ENCODE measurements at regions not wholly inside any gene's neighbourhood (a gene's known extent, or its start where the extent isn't known, plus 50 kb on each side); places are given as distances from the start of the nearest gene placed in this dataset.
"Not testable (repeated sequence)": the region's sequence is repeated elsewhere in the genome, so short reads cannot be mapped to it uniquely, and the experiment has no call there.

- DNase-seq: no peak
These were observed 50.9 kb upstream of the WARS2 start for GRCh38 chr1:119191325-119191724.

GRCh38 chr1:119204197-119204960 lies 63.9 kb upstream of the WARS2 start:
- DNase-seq: no peak

DNA sequence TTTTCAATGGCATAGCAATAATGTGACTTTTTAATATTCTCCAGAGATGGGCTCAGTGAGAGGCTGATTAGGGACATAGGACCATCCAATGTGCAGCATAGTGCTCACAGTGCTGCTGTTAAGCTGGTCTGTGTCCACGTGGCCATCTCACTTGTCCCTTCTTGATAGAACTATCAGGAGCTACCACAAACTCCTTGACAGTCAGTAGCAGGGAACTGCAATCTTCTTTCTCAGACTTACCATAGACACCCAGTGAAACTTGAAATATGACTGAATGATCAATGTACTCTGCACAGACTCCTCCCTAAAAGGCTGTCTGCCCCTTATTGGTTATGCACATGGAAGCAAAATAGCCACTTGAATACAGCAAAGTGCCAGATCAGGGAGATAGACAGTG lies 64.5 kb upstream of the WARS2 start:
- DNase-seq: no peak

- DNase-seq: no peak
These were observed 68.6 kb upstream of the WARS2 start for GRCh38 chr1:119209061-119209460.

DNA sequence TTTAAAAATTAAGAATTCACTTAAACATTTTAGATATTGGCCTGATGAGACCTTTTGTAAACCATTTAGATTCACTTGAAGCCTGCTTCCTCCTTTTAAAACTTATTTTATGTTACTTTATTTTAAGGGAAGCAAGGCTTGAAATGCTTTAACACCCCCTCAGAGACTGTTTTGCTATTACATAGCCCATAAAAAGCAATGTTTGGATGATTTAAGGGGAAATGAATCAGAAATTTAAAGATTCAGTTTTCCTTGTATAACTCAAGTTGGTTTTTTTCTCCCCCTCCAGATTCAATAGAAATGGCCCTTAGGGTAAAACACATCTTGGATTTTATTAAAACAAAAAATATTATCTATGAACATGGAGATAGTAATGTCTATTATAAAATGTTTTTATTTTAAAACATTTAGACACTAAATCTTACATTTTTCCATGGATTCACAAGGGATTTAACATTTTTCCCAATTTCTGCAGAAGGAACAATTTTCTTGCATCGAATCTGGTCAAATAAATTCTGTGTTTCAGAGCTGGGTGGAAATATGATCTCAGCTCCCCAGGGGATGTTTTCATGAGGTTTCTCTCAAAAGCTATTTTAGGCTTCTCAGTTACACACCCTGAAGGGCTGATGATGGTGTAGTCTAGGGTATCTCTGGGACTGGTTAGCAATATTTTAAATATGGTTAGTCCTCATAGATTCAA lies 69.3 kb upstream of the WARS2 start:
- DNase-seq: no peak

- DNase-seq: no peak
These were observed 69.8 kb upstream of the WARS2 start for GRCh38 chr1:119210296-119210649.

DNA sequence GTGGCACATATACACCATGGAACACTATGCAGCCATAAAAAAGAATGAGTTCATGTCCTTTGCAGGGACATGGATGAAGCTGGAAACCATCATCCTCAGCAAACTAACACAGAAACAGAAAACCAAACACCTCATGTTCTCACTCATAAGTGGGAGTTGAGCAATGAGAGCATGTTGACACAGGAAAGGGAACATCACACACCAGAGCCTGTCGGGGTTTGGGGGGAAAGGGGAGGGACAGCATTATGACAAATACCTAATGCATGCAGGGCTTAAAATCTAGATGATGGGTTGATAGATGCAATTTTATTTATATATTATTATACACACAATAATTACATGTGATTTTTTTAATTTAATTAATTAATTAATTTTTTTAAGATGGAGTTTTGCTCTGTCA lies 72.8 kb upstream of the WARS2 start:
- not testable (repeated sequence) for DNase-seq

- DNase-seq: not testable (repeated sequence)
These were observed 74.5 kb upstream of the WARS2 start for GRCh38 chr1:119214961-119215360.

DNA sequence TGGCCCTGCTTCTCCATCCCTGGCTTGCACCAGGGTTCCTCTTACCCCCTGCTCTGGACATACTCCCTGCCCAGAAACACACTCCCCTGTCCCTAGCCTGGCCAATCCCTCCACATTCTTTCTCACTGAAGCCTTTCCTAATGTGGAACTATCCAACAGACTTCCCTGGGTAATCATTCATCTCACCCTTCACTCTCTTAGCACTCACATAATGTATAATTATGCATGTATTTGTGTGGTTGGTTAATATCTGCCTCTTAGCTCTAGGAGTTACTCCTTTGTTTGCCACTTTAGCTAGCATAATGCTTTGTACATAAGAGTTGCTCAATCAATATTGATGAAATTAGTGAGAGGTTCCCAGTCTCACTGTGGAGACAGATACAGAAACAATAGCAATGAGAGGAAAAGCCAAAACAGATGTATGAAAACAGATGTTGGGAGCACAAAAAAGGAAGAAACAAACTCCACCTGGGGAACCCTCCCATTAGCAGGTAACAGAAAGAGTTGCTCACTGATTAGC lies 76.9 kb upstream of the WARS2 start:
- no peak for DNase-seq

DNA sequence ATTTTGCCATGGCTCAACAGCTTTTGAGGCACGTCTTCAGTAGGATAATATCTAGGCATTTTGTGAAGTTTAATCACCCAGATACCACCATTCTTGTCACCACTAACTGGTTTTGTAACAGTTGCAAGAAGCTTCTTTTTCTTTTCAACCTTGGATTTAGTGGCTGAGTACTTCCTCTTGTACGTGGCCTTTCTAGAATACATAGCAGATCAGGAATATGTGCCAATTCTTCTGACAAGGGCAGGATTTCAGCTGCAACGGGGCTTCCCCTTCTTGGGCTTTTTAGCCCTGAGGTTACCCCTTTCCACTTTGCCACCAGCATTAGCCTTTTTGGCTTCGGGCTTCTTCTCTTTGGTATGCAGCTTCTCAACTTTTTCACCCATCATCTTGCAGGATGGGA lies 79.3 kb upstream of the WARS2 start:
- DNase-seq: no peak

DNA sequence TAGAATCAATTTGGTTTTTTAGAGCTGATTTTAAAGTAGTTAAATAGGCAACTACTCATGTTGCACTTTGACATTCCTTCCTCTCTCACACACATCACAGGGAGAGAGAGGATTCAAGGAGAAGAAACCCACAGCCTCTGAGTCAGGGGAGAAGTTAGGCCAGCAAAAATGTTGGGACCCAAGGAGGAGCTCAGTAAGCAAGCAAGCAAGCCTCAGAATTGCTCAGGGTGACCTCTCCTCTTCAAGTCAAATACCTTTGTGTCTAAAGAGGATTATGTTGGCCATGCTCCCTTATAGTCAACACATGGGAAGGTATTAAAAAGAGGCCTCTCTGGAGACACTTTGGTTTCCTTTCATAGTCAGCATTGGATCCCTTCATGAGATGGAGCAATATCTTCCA lies 80.5 kb upstream of the WARS2 start:
- no peak for DNase-seq

- DNase-seq: no peak
These were observed 81.8 kb upstream of the WARS2 start for GRCh38 chr1:119222271-119222670.

DNA sequence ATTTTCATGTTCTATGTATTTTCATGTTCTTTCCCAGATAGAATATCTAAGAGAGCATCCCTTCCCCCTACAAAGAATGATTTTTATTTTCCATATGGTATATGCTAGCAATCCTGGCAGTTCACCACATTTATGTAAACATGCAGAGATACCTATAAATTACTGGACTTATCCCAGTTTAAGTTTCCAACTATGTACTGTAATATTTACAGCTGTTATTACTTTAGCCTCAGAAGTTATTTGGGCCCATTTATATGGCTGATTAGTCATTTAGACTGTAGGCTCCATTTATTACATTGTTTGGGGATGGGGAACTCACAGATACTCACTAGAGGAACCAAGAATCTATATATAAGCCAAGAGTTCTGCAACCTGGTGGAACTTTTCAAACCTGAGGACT lies 84.8 kb upstream of the WARS2 start:
- DNase-seq: no peak

DNA sequence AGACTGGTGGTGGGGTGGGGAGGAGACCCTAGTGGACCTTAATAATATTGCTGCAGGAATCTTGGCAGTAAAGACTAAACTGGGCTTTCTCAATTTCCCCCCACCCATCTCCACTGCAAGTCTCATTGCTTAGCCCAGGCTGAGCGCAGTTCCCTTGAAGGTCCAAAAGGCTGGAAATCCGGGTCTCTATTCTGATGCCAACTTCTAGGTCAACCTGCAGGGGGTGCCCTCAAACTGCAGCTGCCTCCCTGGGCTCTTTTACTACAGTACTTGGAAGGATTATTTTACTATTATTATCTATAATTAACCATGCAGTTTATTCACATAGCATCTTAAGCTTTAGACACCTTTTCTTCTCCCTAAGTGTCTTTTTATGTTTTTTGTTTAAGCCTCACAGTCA lies 85.4 kb upstream of the WARS2 start:
- DNase-seq: no peak

GRCh38 chr1:119226321-119226720 lies 85.9 kb upstream of the WARS2 start:
- no peak for DNase-seq

- DNase-seq: no peak
These were observed 86.5 kb upstream of the WARS2 start for GRCh38 chr1:119226913-119227312.

DNA sequence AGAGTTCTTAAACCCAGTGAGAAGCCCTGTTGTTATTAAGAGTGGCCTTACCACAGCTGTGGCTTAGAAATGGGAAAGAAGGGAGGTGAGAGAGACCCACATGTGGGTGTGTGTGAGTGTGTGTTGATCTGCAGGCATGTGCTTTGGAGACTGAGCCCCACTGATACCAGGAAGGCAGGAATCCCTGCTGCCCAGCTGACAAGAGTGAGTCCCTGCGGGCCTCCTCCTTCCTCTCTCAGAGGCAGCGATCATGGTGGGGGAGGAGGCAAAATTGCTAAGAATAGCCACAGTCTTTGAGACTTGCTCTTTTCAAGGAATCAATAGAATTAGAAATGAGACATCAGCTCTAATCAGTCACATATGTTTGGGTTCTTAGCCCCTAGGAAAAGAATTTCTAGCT lies 87.0 kb upstream of the WARS2 start:
- DNase-seq: no peak

DNA sequence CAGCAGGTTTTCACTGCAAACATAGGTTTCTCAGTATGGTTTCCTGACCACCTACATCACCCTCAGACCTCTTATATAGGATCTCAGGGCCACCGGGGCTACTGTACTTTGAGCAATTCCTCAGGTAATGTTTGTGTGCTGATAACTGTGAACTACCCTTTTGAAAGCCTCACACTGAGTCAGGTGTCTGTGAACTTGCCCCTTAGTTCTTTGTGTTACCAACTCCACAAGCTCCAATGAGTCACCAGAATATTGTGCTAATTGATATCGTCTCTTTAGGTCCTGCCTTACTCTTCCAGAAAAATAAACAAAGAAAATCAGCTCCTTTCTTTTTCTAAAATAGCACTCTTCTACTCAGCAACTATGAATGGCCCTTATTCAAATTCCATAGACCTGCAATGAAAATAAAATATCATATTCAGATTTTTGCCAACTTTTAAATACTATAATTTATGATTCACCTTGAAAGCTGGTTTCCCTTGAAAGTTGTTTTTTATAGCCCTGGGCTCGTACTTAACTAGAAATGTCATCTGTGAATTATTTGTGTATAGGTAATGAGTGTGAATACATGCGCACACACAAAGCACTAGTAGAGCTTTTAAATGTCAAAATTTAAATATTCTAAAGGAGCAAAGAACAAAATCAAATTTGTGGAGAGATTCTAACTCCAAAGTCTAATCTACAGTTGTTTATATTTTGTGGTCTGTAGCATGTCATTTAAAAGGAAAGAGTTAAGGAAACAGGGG lies 88.1 kb upstream of the WARS2 start:
- no peak for DNase-seq

GRCh38 chr1:119235120-119235519 lies 94.7 kb upstream of the WARS2 start:
- no peak for DNase-seq

GRCh38 chr1:119245881-119246280 lies 105.4 kb upstream of the WARS2 start:
- DNase-seq: no peak

- DNase-seq: no peak
These were observed 108.8 kb upstream of the WARS2 start for GRCh38 chr1:119249283-119249682.

DNA sequence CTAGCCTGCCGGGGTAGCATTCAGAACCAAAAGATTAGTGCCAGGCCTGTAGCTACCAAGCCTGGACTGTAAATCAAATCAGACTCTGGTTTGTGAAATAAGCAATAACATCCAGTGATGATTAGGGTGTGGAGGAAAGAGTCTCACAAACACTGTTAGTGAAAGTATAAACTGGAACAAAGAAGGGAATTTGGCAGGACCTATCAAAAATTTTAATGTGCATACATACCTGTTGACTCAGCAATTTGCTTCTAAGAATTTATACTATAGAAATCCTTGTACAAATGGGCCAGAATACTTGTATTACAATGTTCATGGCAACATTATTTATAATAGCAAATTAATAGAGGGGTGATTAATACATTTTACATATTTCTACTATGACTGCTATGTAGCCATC lies 109.8 kb upstream of the WARS2 start:
- no peak for DNase-seq

GRCh38 chr1:119251751-119252150 lies 111.3 kb upstream of the WARS2 start:
- DNase-seq: no peak
